Fibroblast of mammary gland (primary cell): ENCODE measurements at regions not wholly inside any gene's neighbourhood (a gene's known extent, or its start where the extent isn't known, plus 50 kb on each side); places are given as distances from the start of the nearest gene placed in this dataset.

ENCODE experiments used
- DNase-seq: peaks from one replicate; pipeline ENCODE4 v3.0.0-alpha.2; 2010; ENCODE audit warnings: low read depth
- H3K4me3 ChIP-seq: 2 replicates; pipeline ENCODE4 v1.5.1; 2011; ENCODE audit warnings: low read depth, mild to moderate bottlenecking, low read length, moderate library complexity; ENCODE audit not compliant: control insufficient read depth
- CTCF ChIP-seq: conservative IDR thresholded peaks from 2 replicates; pipeline ENCODE4 v1.5.1; 2011; ENCODE audit warnings: low read depth, low read length, inconsistent platforms; ENCODE audit not compliant: control insufficient read depth, insufficient read depth

GRCh38 chr11:15476371-15476917 lies 361.7 kb downstream of the INSC start:
- DNase-seq, result no peak
- no peak overlapping the region for H3K4me3 ChIP-seq
- no peak for TF ChIP-seq CTCF

- no peak for TF ChIP-seq CTCF
- no peak for DNase-seq
- no peak overlapping the region for H3K4me3 ChIP-seq
Observed at GRCh38 chr11:15481871-15482270, 367.1 kb downstream of the INSC start.

- TF ChIP-seq CTCF, result no peak
- no peak overlapping the region for H3K4me3 ChIP-seq
- no peak for DNase-seq
Observed at GRCh38 chr11:15483205-15483604, 368.5 kb downstream of the INSC start.

GRCh38 chr11:15484398-15484797 lies 369.7 kb downstream of the INSC start:
- no peak for TF ChIP-seq CTCF
- H3K4me3 ChIP-seq, result no peak overlapping the region
- no peak for DNase-seq

- H3K4me3 ChIP-seq, result no peak overlapping the region
- no peak for DNase-seq
- no peak for TF ChIP-seq CTCF
Observed at GRCh38 chr11:15485432-15485831, 370.7 kb downstream of the INSC start.

GRCh38 chr11:15489281-15489680 lies 374.6 kb downstream of the INSC start:
- no peak for TF ChIP-seq CTCF
- no peak for DNase-seq
- no peak overlapping the region for H3K4me3 ChIP-seq

GRCh38 chr11:15490535-15490934 lies 375.8 kb downstream of the INSC start:
- no peak for DNase-seq
- no peak for TF ChIP-seq CTCF
- H3K4me3 ChIP-seq, result no peak overlapping the region
